BE2C (cell line): ENCODE measurements at regions not wholly inside any gene's neighbourhood (a gene's known extent, or its start where the extent isn't known, plus 50 kb on each side); places are given as distances from the start of the nearest gene placed in this dataset.

Experiments used
- DNase-seq: peaks from one replicate; pipeline ENCODE4 v3.0.0-alpha.2; 2020
- H3K27me3 ChIP-seq: fragments of 250-450 bp; sonication (Bioruptor Pico); 2 replicates; pipeline ENCODE4 v1.5.1; 2020; ENCODE audit warnings: mild to moderate bottlenecking
- H3K36me3 ChIP-seq: fragments of 250-450 bp; sonication (Bioruptor Pico); 2 replicates; pipeline ENCODE4 v1.5.1; 2020; ENCODE audit warnings: mild to moderate bottlenecking
- H3K4me1 ChIP-seq: fragments of 250-450 bp; sonication (Bioruptor Pico); 2 replicates; pipeline ENCODE4 v1.5.1; 2020
- H3K4me3 ChIP-seq: 2 replicates; pipeline ENCODE4 v1.5.1; 2011; ENCODE audit warnings: low read depth, low read length
- H3K9me3 ChIP-seq: fragments of 250-450 bp; sonication (Bioruptor Pico); 2 replicates; pipeline ENCODE4 v1.5.1; 2020
- CTCF ChIP-seq: IDR thresholded peaks from 2 replicates; pipeline ENCODE4 v1.5.1; 2012; ENCODE audit warnings: mild to moderate bottlenecking, low read depth, low read length

- no peaks in the 10 kb centered on the region for H3K27me3 ChIP-seq
- no peaks in the 10 kb centered on the region for H3K9me3 ChIP-seq
- DNase-seq = no peak
- no peak for TF ChIP-seq CTCF
- no peaks in the 10 kb centered on the region for H3K4me1 ChIP-seq
- H3K4me3 ChIP-seq = no peak overlapping the region
- no peaks in the 10 kb centered on the region for H3K36me3 ChIP-seq
Measured at GRCh38 chr4:53747401-53747800, 156.1 kb upstream of the LNX1 start.

GRCh38 chr4:53744446-53745160 lies 153.3 kb upstream of the LNX1 start:
- Histone ChIP-seq H3K27me3 (no peaks in the 10 kb centered on the region), H3K36me3 (no peaks in the 10 kb centered on the region), H3K4me3 (no peak overlapping the region), H3K4me1 (no peaks in the 10 kb centered on the region), H3K9me3 (no peaks in the 10 kb centered on the region)
- DNase-seq = peak; percentile 51
- TF ChIP-seq CTCF = 0 out of 2 replicates have a peak, but pooled peaks have one; percentile 9

- Histone ChIP-seq H3K4me3 (no peak overlapping the region), H3K9me3 (no peaks in the 10 kb centered on the region), H3K4me1 (no peaks in the 10 kb centered on the region), H3K36me3 (no peaks in the 10 kb centered on the region), H3K27me3 (no peaks in the 10 kb centered on the region)
- no peak for DNase-seq
- no peak for TF ChIP-seq CTCF
Measured at GRCh38 chr4:53734584-53735353, 143.5 kb upstream of the LNX1 start.

- TF ChIP-seq CTCF = no peak
- Histone ChIP-seq H3K27me3 (no peaks in the 10 kb centered on the region), H3K36me3 (no peaks in the 10 kb centered on the region), H3K4me3 (no peak overlapping the region), H3K9me3 (no peaks in the 10 kb centered on the region), H3K4me1 (no peaks in the 10 kb centered on the region)
- no peak for DNase-seq
Measured at GRCh38 chr4:53734182-53734581, 142.9 kb upstream of the LNX1 start.

GRCh38 chr4:53732661-53733060 lies 141.4 kb upstream of the LNX1 start:
- Histone ChIP-seq H3K4me3 (no peak overlapping the region), H3K9me3 (no peaks in the 10 kb centered on the region), H3K36me3 (no peaks in the 10 kb centered on the region), H3K27me3 (no peaks in the 10 kb centered on the region), H3K4me1 (no peaks in the 10 kb centered on the region)
- no peak for TF ChIP-seq CTCF
- no peak for DNase-seq
